ENCODE measurements at regions not wholly inside any gene's neighbourhood (a gene's known extent, or its start where the extent isn't known, plus 50 kb on each side); places are given as distances from the start of the nearest gene placed in this dataset.

- TF ChIP-seq FOSL1 (IDR thresholded peaks at IDR 0.05; ENCODE audit: insufficient read depth, low read depth, low read length) (no peak), CTCF (IDR thresholded peaks at IDR 0.05; ENCODE audit: control extremely low read depth in 1 of 3, insufficient read depth in 1 of 3, low read depth in 1 of 3, low read length in 3 of 3) (no peak), ZNF274 (IDR thresholded peaks at IDR 0.05; ENCODE audit: borderline replicate concordance, extremely low read depth, low read length) (no peak), POLR2AphosphoS5 (IDR thresholded peaks at IDR 0.05; ENCODE audit: low read depth, low read length) (no peak), RXRA (IDR thresholded peaks at IDR 0.05; ENCODE audit: insufficient read depth, low read depth, low read length) (no peak), EZH2 (IDR thresholded peaks at IDR 0.05; ENCODE audit: low read depth, low read length, severe bottlenecking) (no peak), RNF2 (IDR thresholded peaks at IDR 0.05; ENCODE audit: borderline replicate concordance, low read depth, low read length, missing control alignments, poor library complexity, severe bottlenecking) (no peak)
These were observed 538.4 kb downstream of the FAM181B start for GRCh38 chr11:82195283-82195682.

All from H1 (cell line).